ENCODE measurements at regions not wholly inside any gene's neighbourhood (a gene's known extent, or its start where the extent isn't known, plus 50 kb on each side); places are given as distances from the start of the nearest gene placed in this dataset.

GRCh38 chr5:53814819-53815218, 254.4 kb downstream of the NDUFS4 start:
- Histone ChIP-seq H2AFZ (ENCODE audit: insufficient read depth, low read depth, low read length, poor library complexity, severe bottlenecking) (no peak overlapping the region), H3K4me1 (ENCODE audit: control insufficient read depth in 1 of 2, insufficient read depth in 2 of 2, low read length in 2 of 2) (no peaks in the 10 kb centered on the region), H3K27ac (ENCODE audit: low read depth in 1 of 2, low read length in 2 of 2) (no peak overlapping the region), H3K79me2 (ENCODE audit: insufficient read depth, low read length) (no peaks in the 10 kb centered on the region), H3K4me3 (replicated peaks in 1 of 3; ENCODE audit: low read depth in 2 of 3, low read length in 3 of 3) (no peak overlapping the region), H3K27me3 (ENCODE audit: control insufficient read depth in 2 of 2, insufficient read depth in 2 of 2, low read length in 2 of 2) (no peaks in the 10 kb centered on the region), H3K9ac (ENCODE audit: insufficient read depth, low read length, poor library complexity, severe bottlenecking) (no peak overlapping the region), H4K20me1 (ENCODE audit: insufficient read depth, low read length) (no peaks in the 10 kb centered on the region), H3K36me3 (replicated peaks in 1 of 2; ENCODE audit: control insufficient read depth in 1 of 2, insufficient read depth in 2 of 2, low read length in 2 of 2) (no peaks in the 10 kb centered on the region), H3K9me3 (replicated peaks in 1 of 2; ENCODE audit: control insufficient read depth in 1 of 2, insufficient read depth in 1 of 2, low read length in 2 of 2) (no peaks in the 10 kb centered on the region), H3K4me2 (replicated peaks; ENCODE audit: extremely low read depth, low read length, poor library complexity, severe bottlenecking) (no peak overlapping the region)
- TF ChIP-seq CTCF (IDR thresholded peaks at IDR 0.05): no peak
- Mint-ChIP-seq H3K4me3 (no peak overlapping the region), H3K36me3 (no peaks in the 10 kb centered on the region), H3K27me3 (ENCODE audit: low read depth in 3 of 3) (peaks cover 0 to 6% (median 2%) of the 10 kb centered on the region in 3 donors), H3K9me3 (peaks cover 0 to 6% (median 2%) of the 10 kb centered on the region in 7 donors), H3K27ac (no peak overlapping the region), H3K4me1 (no peaks in the 10 kb centered on the region)
- no peak for DNase-seq
- intact Hi-C loops (cut with micrococcal nuclease): no loop called here
- no CpG with 5 or more reads among the region's 2 CpGs for WGBS (ENCODE audit: insufficient coverage)

- TF ChIP-seq CTCF (IDR thresholded peaks at IDR 0.05): no peak
- no peak overlapping the region for H2AFZ ChIP-seq (ENCODE audit: insufficient read depth, low read depth, low read length, poor library complexity, severe bottlenecking)
- no peaks in the 10 kb centered on the region for H4K20me1 ChIP-seq (ENCODE audit: insufficient read depth, low read length)
- no peak overlapping the region for H3K9ac ChIP-seq (ENCODE audit: insufficient read depth, low read length, poor library complexity, severe bottlenecking)
- H3K79me2 ChIP-seq (ENCODE audit: insufficient read depth, low read length): no peaks in the 10 kb centered on the region
- H3K27ac Mint-ChIP-seq: no peak overlapping the region
- intact Hi-C loops (cut with micrococcal nuclease): no loop called here
- no peak overlapping the region for H3K4me3 Mint-ChIP-seq
- H3K9me3 Mint-ChIP-seq: peaks cover 0 to 5% (median 2%) of the 10 kb centered on the region in 7 donors
- DNase-seq: no peak
- H3K36me3 Mint-ChIP-seq: no peaks in the 10 kb centered on the region
- no peak overlapping the region for H3K4me3 ChIP-seq (replicated peaks in 1 of 3; ENCODE audit: low read depth in 2 of 3, low read length in 3 of 3)
- no peaks in the 10 kb centered on the region for H3K27me3 ChIP-seq (ENCODE audit: control insufficient read depth in 2 of 2, insufficient read depth in 2 of 2, low read length in 2 of 2)
- 100% methylated on average over 1 of the region's 2 CpGs for WGBS (ENCODE audit: insufficient coverage)
- H3K4me2 ChIP-seq (replicated peaks; ENCODE audit: extremely low read depth, low read length, poor library complexity, severe bottlenecking): no peak overlapping the region
- no peak overlapping the region for H3K27ac ChIP-seq (ENCODE audit: low read depth in 1 of 2, low read length in 2 of 2)
- no peaks in the 10 kb centered on the region for H3K4me1 Mint-ChIP-seq
- H3K9me3 ChIP-seq (replicated peaks in 1 of 2; ENCODE audit: control insufficient read depth in 1 of 2, insufficient read depth in 1 of 2, low read length in 2 of 2): no peaks in the 10 kb centered on the region
- no peaks in the 10 kb centered on the region for H3K4me1 ChIP-seq (ENCODE audit: control insufficient read depth in 1 of 2, insufficient read depth in 2 of 2, low read length in 2 of 2)
- H3K27me3 Mint-ChIP-seq (ENCODE audit: low read depth in 3 of 3): peaks cover 0 to 6% (median 2%) of the 10 kb centered on the region in 3 donors
- H3K36me3 ChIP-seq (replicated peaks in 1 of 2; ENCODE audit: control insufficient read depth in 1 of 2, insufficient read depth in 2 of 2, low read length in 2 of 2): no peaks in the 10 kb centered on the region
These were observed 255.0 kb downstream of the NDUFS4 start for GRCh38 chr5:53815471-53815870.
